ENCODE measurements at regions not wholly inside any gene's neighbourhood (a gene's known extent, or its start where the extent isn't known, plus 50 kb on each side); places are given as distances from the start of the nearest gene placed in this dataset.

- DNase-seq = no peak
Measured at GRCh38 chr9:1713841-1714240, 301.3 kb upstream of the SMARCA2 start.

- DNase-seq = no peak
Measured at GRCh38 chr9:1717882-1718281, 297.3 kb upstream of the SMARCA2 start.

GRCh38 chr9:1718836-1719235 is 296.3 kb upstream of the SMARCA2 start:
- DNase-seq = no peak

GRCh38 chr9:1721196-1721595 is 294.0 kb upstream of the SMARCA2 start:
- no peak for DNase-seq

GRCh38 chr9:1722404-1722803 is 292.7 kb upstream of the SMARCA2 start:
- DNase-seq = no peak

GRCh38 chr9:1723522-1724015 is 291.6 kb upstream of the SMARCA2 start:
- no peak for DNase-seq

GRCh38 chr9:1726993-1727759 is 288.0 kb upstream of the SMARCA2 start:
- no peak for DNase-seq

GRCh38 chr9:1729631-1730030 is 285.5 kb upstream of the SMARCA2 start:
- no peak for DNase-seq

GRCh38 chr9:1732670-1733069 is 282.5 kb upstream of the SMARCA2 start:
- DNase-seq = no peak

GRCh38 chr9:1738511-1739100 is 276.5 kb upstream of the SMARCA2 start:
- no peak for DNase-seq

GRCh38 chr9:1743121-1743960 is 271.8 kb upstream of the SMARCA2 start:
- DNase-seq = no peak

- no peak for DNase-seq
Measured at GRCh38 chr9:1745980-1746379, 269.2 kb upstream of the SMARCA2 start.

GRCh38 chr9:1747417-1747967 is 267.7 kb upstream of the SMARCA2 start:
- no peak for DNase-seq

- DNase-seq = no peak
Measured at GRCh38 chr9:1748407-1748806, 266.7 kb upstream of the SMARCA2 start.

GRCh38 chr9:1757186-1757585 is 258.0 kb upstream of the SMARCA2 start:
- no peak for DNase-seq

- no peak for DNase-seq
Measured at GRCh38 chr9:1759009-1759408, 256.1 kb upstream of the SMARCA2 start.

- no peak for DNase-seq
Measured at GRCh38 chr9:1759771-1760300, 255.3 kb upstream of the SMARCA2 start.

GRCh38 chr9:1761807-1762206 is 253.3 kb upstream of the SMARCA2 start:
- no peak for DNase-seq

- DNase-seq = no peak
Measured at GRCh38 chr9:1766042-1766441, 249.1 kb upstream of the SMARCA2 start.

- no peak for DNase-seq
Measured at GRCh38 chr9:1768561-1768960, 246.6 kb upstream of the SMARCA2 start.

GRCh38 chr9:1771094-1771789 is 243.9 kb upstream of the SMARCA2 start:
- no peak for DNase-seq

- no peak for DNase-seq
Measured at GRCh38 chr9:1775230-1775629, 239.9 kb upstream of the SMARCA2 start.
